HCT116 (cell line): ENCODE measurements at regions not wholly inside any gene's neighbourhood (a gene's known extent, or its start where the extent isn't known, plus 50 kb on each side); places are given as distances from the start of the nearest gene placed in this dataset.

Experiments used
- CBX3 ChIP-seq: IDR thresholded peaks from 2 replicates; pipeline ENCODE4 v1.6.1; 2012; ENCODE audit warnings: low read depth
- CEBPB ChIP-seq: IDR thresholded peaks from 2 replicates; pipeline ENCODE4 v1.6.1; 2012; ENCODE audit warnings: low read depth
- MAX ChIP-seq: IDR thresholded peaks from 2 replicates; pipeline ENCODE4 v1.6.1; 2012
- POLR2A ChIP-seq: IDR thresholded peaks from 2 replicates; pipeline ENCODE4 v1.7.0; 2011; ENCODE audit warnings: borderline replicate concordance; ENCODE audit not compliant: insufficient read depth, insufficient read length; ENCODE audit errors: extremely low read depth
- POLR2AphosphoS5 ChIP-seq: IDR thresholded peaks from 2 replicates; pipeline ENCODE4 v1.6.1; 2011; ENCODE audit warnings: mild to moderate bottlenecking, low read depth, low read length, moderate library complexity
- RAD21 ChIP-seq: IDR thresholded peaks from 2 replicates; pipeline ENCODE4 v1.6.1; 2012; ENCODE audit warnings: low read depth, mild to moderate bottlenecking
- SIN3A ChIP-seq: IDR thresholded peaks from 2 replicates; pipeline ENCODE4 v1.6.1; 2012; ENCODE audit warnings: low read depth
- TCF7L2 ChIP-seq: IDR thresholded peaks from 2 replicates; pipeline ENCODE4 v1.7.0; 2011; ENCODE audit warnings: borderline replicate concordance, inconsistent platforms; ENCODE audit not compliant: insufficient read depth, insufficient read length; ENCODE audit errors: extremely low read depth
- ZFX ChIP-seq: fragments of 450-650 bp; IDR thresholded peaks from 2 replicates; pipeline ENCODE4 v1.6.1; 2017
- TF ChIP-seq, protein P1 (sequence below), 3 experiments: fragments of 200-600 bp in 1 of 3; sonication (generic) in 1 of 3; IDR thresholded peaks in 2 of 3; conservative IDR thresholded peaks in 1 of 3; 2 replicates each; pipeline ENCODE4 v1.5.1; 2012 to 2017; ENCODE audit warnings: low read depth in 2 of 3, low read length in 2 of 3, antibody characterized with exemption in 1 of 3, borderline replicate concordance in 1 of 3, control low read depth in 1 of 3, mild to moderate bottlenecking in 1 of 3, mixed read lengths in 1 of 3, mixed run types in 1 of 3, moderate library complexity in 1 of 3; ENCODE audit not compliant: insufficient read depth in 1 of 3

- no peak for TF ChIP-seq POLR2AphosphoS5
- TF ChIP-seq ZFX = no peak
- no peak for TF ChIP-seq MAX
- TF ChIP-seq, protein P1, sequence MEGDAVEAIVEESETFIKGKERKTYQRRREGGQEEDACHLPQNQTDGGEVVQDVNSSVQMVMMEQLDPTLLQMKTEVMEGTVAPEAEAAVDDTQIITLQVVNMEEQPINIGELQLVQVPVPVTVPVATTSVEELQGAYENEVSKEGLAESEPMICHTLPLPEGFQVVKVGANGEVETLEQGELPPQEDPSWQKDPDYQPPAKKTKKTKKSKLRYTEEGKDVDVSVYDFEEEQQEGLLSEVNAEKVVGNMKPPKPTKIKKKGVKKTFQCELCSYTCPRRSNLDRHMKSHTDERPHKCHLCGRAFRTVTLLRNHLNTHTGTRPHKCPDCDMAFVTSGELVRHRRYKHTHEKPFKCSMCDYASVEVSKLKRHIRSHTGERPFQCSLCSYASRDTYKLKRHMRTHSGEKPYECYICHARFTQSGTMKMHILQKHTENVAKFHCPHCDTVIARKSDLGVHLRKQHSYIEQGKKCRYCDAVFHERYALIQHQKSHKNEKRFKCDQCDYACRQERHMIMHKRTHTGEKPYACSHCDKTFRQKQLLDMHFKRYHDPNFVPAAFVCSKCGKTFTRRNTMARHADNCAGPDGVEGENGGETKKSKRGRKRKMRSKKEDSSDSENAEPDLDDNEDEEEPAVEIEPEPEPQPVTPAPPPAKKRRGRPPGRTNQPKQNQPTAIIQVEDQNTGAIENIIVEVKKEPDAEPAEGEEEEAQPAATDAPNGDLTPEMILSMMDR (IDR thresholded peaks at IDR 0.05 in 2 of 3, conservative IDR thresholded peaks at IDR 0.05 in 1 of 3; ENCODE audit: borderline replicate concordance in 1 of 3, insufficient read depth in 1 of 3, low read depth in 2 of 3, low read length in 2 of 3) = no peak
- TF ChIP-seq TCF7L2 = no peak
- TF ChIP-seq POLR2A = no peak
- TF ChIP-seq SIN3A = no peak
- TF ChIP-seq RAD21 = no peak
- TF ChIP-seq CBX3 = no peak
- no peak for TF ChIP-seq CEBPB
These were observed 78.2 kb upstream of the NLRP1 start for GRCh38 chr17:5662409-5663085.
